ENCODE measurements at regions not wholly inside any gene's neighbourhood (a gene's known extent, or its start where the extent isn't known, plus 50 kb on each side); places are given as distances from the start of the nearest gene placed in this dataset.

DNA sequence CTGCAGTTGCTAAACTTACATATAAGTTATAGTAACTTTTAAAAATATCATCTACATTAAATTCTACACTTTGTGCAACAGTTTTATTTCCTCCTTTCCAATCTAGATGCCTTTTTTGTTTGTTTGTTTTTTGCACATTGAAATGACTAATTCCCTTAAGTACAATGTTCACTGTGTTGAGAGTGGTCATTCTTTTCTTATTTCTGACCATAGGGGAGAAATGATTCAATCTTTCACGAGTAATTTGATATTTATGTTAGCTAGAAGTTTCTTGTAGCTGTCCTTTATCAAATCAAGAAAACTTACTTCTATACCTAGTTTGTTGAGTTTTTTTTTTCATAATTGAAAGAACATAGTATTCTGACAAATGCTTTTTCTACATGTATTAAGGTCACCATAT lies 85.0 kb upstream of the CBLB start:
- TF ChIP-seq, protein P1, sequence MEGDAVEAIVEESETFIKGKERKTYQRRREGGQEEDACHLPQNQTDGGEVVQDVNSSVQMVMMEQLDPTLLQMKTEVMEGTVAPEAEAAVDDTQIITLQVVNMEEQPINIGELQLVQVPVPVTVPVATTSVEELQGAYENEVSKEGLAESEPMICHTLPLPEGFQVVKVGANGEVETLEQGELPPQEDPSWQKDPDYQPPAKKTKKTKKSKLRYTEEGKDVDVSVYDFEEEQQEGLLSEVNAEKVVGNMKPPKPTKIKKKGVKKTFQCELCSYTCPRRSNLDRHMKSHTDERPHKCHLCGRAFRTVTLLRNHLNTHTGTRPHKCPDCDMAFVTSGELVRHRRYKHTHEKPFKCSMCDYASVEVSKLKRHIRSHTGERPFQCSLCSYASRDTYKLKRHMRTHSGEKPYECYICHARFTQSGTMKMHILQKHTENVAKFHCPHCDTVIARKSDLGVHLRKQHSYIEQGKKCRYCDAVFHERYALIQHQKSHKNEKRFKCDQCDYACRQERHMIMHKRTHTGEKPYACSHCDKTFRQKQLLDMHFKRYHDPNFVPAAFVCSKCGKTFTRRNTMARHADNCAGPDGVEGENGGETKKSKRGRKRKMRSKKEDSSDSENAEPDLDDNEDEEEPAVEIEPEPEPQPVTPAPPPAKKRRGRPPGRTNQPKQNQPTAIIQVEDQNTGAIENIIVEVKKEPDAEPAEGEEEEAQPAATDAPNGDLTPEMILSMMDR (IDR thresholded peaks at IDR 0.05; ENCODE audit: borderline replicate concordance), result no peak
- peaks cover 8% of the 10 kb centered on the region for H3K4me1 ChIP-seq
- no peak for DNase-seq
- no peak overlapping the region for H3K4me3 ChIP-seq
- no peak overlapping the region for H3K27ac ChIP-seq (replicated peaks)
- H3K9me3 ChIP-seq (replicated peaks), result no peaks in the 10 kb centered on the region
- intact Hi-C loops (cut with micrococcal nuclease), result no loop called here
- H3K27me3 ChIP-seq (ENCODE audit: low read depth), result no peaks in the 10 kb centered on the region
- H3K36me3 ChIP-seq, result no peaks in the 10 kb centered on the region

GRCh38 chr3:105956306-105956705 lies 87.5 kb upstream of the CBLB start:
- no peaks in the 10 kb centered on the region for H3K36me3 ChIP-seq
- no peaks in the 10 kb centered on the region for H3K27me3 ChIP-seq (ENCODE audit: low read depth)
- no peaks in the 10 kb centered on the region for H3K9me3 ChIP-seq (replicated peaks)
- TF ChIP-seq, protein P1 (IDR thresholded peaks at IDR 0.05; ENCODE audit: borderline replicate concordance), result no peak
- peaks cover under 1% of the 10 kb centered on the region for H3K4me1 ChIP-seq
- H3K27ac ChIP-seq (replicated peaks), result no peak overlapping the region
- intact Hi-C loops (cut with micrococcal nuclease), result no loop called here
- H3K4me3 ChIP-seq, result no peak overlapping the region
- DNase-seq, result no peak

DNA sequence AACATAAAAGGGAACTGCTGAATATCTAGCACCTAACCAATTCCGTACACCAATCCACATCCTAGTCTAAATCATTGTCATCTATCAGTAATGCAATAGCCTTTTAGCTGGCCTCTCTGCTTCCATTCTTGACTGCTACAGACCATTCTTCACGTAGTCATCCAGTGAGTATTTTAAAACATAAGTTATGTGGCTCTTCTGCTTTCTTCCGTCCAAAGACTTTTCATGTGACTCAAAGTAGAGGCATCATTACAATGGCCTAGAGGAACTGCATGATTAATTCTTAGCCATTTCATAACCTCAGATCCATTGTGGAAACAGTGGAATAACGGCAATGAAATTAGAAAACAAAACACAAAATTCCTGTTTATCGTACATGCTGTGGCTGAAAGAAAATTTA lies 88.9 kb upstream of the CBLB start:
- H3K4me1 ChIP-seq, result peaks cover 6% of the 10 kb centered on the region
- no peak overlapping the region for H3K27ac ChIP-seq (replicated peaks)
- TF ChIP-seq, protein P1 (IDR thresholded peaks at IDR 0.05; ENCODE audit: borderline replicate concordance), result no peak
- H3K4me3 ChIP-seq, result no peak overlapping the region
- no peaks in the 10 kb centered on the region for H3K36me3 ChIP-seq
- H3K27me3 ChIP-seq (ENCODE audit: low read depth), result no peaks in the 10 kb centered on the region
- intact Hi-C loops (cut with micrococcal nuclease), result no loop called here
- no peaks in the 10 kb centered on the region for H3K9me3 ChIP-seq (replicated peaks)
- DNase-seq, result no peak

- Histone ChIP-seq H3K36me3 (no peaks in the 10 kb centered on the region), H3K4me1 (peaks cover 7% of the 10 kb centered on the region), H3K9me3 (replicated peaks) (no peaks in the 10 kb centered on the region), H3K4me3 (no peak overlapping the region), H3K27me3 (ENCODE audit: low read depth) (no peaks in the 10 kb centered on the region), H3K27ac (replicated peaks) (no peak overlapping the region)
- TF ChIP-seq, protein P1 (IDR thresholded peaks at IDR 0.05; ENCODE audit: borderline replicate concordance), result no peak
- DNase-seq, result no peak
- intact Hi-C loops (cut with micrococcal nuclease), result no loop called here
Measured at GRCh38 chr3:105958237-105959000, 89.6 kb upstream of the CBLB start.

DNA sequence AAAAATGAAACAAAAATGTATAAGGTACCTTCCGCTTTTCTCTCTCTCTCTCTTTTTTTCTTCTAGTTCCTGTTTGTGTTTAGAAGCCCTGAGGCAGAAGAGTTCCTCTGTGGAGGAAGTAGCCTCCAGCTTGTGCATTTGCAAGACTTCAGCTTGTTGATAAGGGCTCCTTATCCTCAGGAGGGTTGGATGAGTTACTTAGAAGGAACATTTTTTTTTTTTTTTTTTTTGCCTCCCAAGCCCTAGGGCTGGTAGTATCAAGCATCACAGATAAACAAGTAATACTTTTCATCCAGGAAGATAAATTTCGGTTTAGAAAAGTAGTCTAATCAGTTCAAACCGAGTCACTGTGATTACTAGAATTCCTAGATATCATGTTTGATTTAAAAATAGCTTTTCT lies 91.0 kb upstream of the CBLB start:
- Histone ChIP-seq H3K9me3 (replicated peaks) (no peaks in the 10 kb centered on the region), H3K4me1 (peaks cover 7% of the 10 kb centered on the region), H3K27me3 (ENCODE audit: low read depth) (no peaks in the 10 kb centered on the region), H3K4me3 (no peak overlapping the region), H3K27ac (replicated peaks) (no peak overlapping the region), H3K36me3 (no peaks in the 10 kb centered on the region)
- no peak for DNase-seq
- intact Hi-C loops (cut with micrococcal nuclease), result no loop called here
- TF ChIP-seq, protein P1 (IDR thresholded peaks at IDR 0.05; ENCODE audit: borderline replicate concordance), result no peak
